GM23338 (cell line): ENCODE measurements at regions not wholly inside any gene's neighbourhood (a gene's known extent, or its start where the extent isn't known, plus 50 kb on each side); places are given as distances from the start of the nearest gene placed in this dataset.

Experiments
- ATAC-seq: fragments of 200-7000 bp; cut with Tn5 transposase; 3 replicates; pipeline ENCODE4 v1.9.1; 2020
- DNase-seq: peaks from one replicate; pipeline ENCODE4 v3.0.0-alpha.2; 2015; ENCODE audit warnings: low spot score
- H2AFZ ChIP-seq: fragments of 200-600 bp; sonication (generic); 2 replicates; pipeline ENCODE4 v1.8.0; 2016; ENCODE audit warnings: antibody characterized with exemption, mild to moderate bottlenecking, moderate library complexity
- H3F3A ChIP-seq: fragments of 200-600 bp; sonication (generic); replicated peaks from 2 replicates; pipeline ENCODE4 v1.8.0; 2017; ENCODE audit warnings: antibody characterized with exemption, mixed run types, low read depth
- H3K27ac ChIP-seq: fragments of 200-600 bp; sonication (generic); 2 replicates; pipeline ENCODE4 v1.6.1; 2016; ENCODE audit warnings: low read depth
- H3K27me3 ChIP-seq: fragments of 200-600 bp; sonication (generic); 2 replicates; pipeline ENCODE4 v1.8.0; 2016; ENCODE audit warnings: mild to moderate bottlenecking, mixed run types, moderate library complexity; ENCODE audit not compliant: insufficient read depth
- H3K36me3 ChIP-seq: fragments of 200-600 bp; sonication (generic); 2 replicates; pipeline ENCODE4 v1.8.0; 2016; ENCODE audit warnings: mild to moderate bottlenecking; ENCODE audit not compliant: insufficient read depth
- H3K4me1 ChIP-seq: fragments of 200-600 bp; sonication (generic); 2 replicates; pipeline ENCODE4 v1.8.0; 2016; ENCODE audit warnings: mild to moderate bottlenecking, moderate library complexity; ENCODE audit not compliant: insufficient read depth
- H3K4me2 ChIP-seq: fragments of 200-600 bp; sonication (generic); 2 replicates; pipeline ENCODE4 v1.7.1; 2017; ENCODE audit warnings: mixed run types
- H3K4me3 ChIP-seq: fragments of 200-600 bp; sonication (generic); 2 replicates; pipeline ENCODE4 v1.6.1; 2016; ENCODE audit warnings: mixed run types
- H3K79me2 ChIP-seq: fragments of 200-600 bp; sonication (generic); replicated peaks from 2 replicates; pipeline ENCODE4 v1.8.0; 2017; ENCODE audit warnings: mild to moderate bottlenecking; ENCODE audit not compliant: insufficient read depth
- H3K9me2 ChIP-seq: fragments of 200-600 bp; sonication (generic); 2 replicates; pipeline ENCODE4 v1.8.0; 2017; ENCODE audit not compliant: insufficient read depth
- H4K20me1 ChIP-seq: fragments of 200-600 bp; sonication (generic); replicated peaks from 2 replicates; pipeline ENCODE4 v1.8.0; 2017; ENCODE audit warnings: mild to moderate bottlenecking; ENCODE audit not compliant: insufficient read depth
- H3K27ac Mint-ChIP-seq: 2 replicates; pipeline ENCODE4 v1.8.0; 2020; ENCODE audit warnings: inconsistent platforms, mild to moderate bottlenecking, moderate library complexity, mixed read lengths
- H3K27me3 Mint-ChIP-seq: 3 replicates; pipeline ENCODE4 v1.8.0; 2022; ENCODE audit warnings: low read depth, mild to moderate bottlenecking, moderate library complexity, mixed read lengths, inconsistent platforms; ENCODE audit not compliant: insufficient read depth, poor library complexity
- H3K36me3 Mint-ChIP-seq: 3 replicates; pipeline ENCODE4 v1.8.0; 2021; ENCODE audit warnings: low read depth, mild to moderate bottlenecking, inconsistent platforms, moderate library complexity, mixed read lengths
- H3K4me1 Mint-ChIP-seq: 3 replicates; pipeline ENCODE4 v1.8.0; 2020; ENCODE audit warnings: mild to moderate bottlenecking, inconsistent platforms, mixed read lengths
- H3K4me3 Mint-ChIP-seq: 3 replicates; pipeline ENCODE4 v1.8.0; 2021; ENCODE audit warnings: moderate library complexity, mild to moderate bottlenecking, inconsistent platforms, mixed read lengths
- H3K9me3 Mint-ChIP-seq: 3 replicates; pipeline ENCODE4 v1.8.0; 2020; ENCODE audit warnings: moderate library complexity, mild to moderate bottlenecking, inconsistent platforms, mixed read lengths
- EZH2 ChIP-seq: fragments of 200-600 bp; sonication (generic); IDR thresholded peaks from one replicate; pipeline ENCODE4 v1.8.0; 2017; ENCODE audit warnings: antibody characterized with exemption, mild to moderate bottlenecking, low read depth; ENCODE audit not compliant: unreplicated experiment
- EZH2phosphoT487 ChIP-seq: fragments of 200-600 bp; sonication (generic); IDR thresholded peaks from one replicate; pipeline ENCODE4 v1.8.1; 2018; ENCODE audit warnings: antibody characterized with exemption; ENCODE audit not compliant: unreplicated experiment
- NANOG ChIP-seq: IDR thresholded peaks from 2 replicates; pipeline ENCODE4 v1.6.1; 2016; ENCODE audit warnings: antibody characterized with exemption, borderline replicate concordance
- POLR2AphosphoS5 ChIP-seq: IDR thresholded peaks from 2 replicates; pipeline ENCODE4 v1.6.1; 2016; ENCODE audit warnings: antibody characterized with exemption, low read depth
- STAT1 ChIP-seq: IDR thresholded peaks from one replicate; pipeline ENCODE4 v1.6.1; 2016; ENCODE audit warnings: antibody characterized with exemption; ENCODE audit not compliant: unreplicated experiment
- ZNF114 ChIP-seq: fragments of 250-450 bp; sonication (Bioruptor Pico); IDR thresholded peaks from 2 replicates; pipeline ENCODE4 v1.5.0; 2020; ENCODE audit warnings: mild to moderate bottlenecking, moderate library complexity
- TF ChIP-seq, protein P1 (sequence below): fragments of 250-450 bp; sonication (Bioruptor Pico); IDR thresholded peaks from 2 replicates; pipeline ENCODE4 v1.5.0; 2020; ENCODE audit warnings: mild to moderate bottlenecking, moderate library complexity
- TF ChIP-seq, protein P2 (sequence below), 2 experiments: fragments of 200-600 bp in 1 of 2; sonication (generic) in 1 of 2; conservative IDR thresholded peaks; 2 replicates each; pipeline versions ENCODE4 v1.5.1 to v1.6.1; 2016 to 2017; ENCODE audit warnings: antibody characterized with exemption in 2 of 2, low read depth in 2 of 2, mild to moderate bottlenecking in 2 of 2, moderate library complexity in 1 of 2
- TF ChIP-seq, protein P3 (sequence below): IDR thresholded peaks from one replicate; pipeline ENCODE4 v1.6.1; 2018; ENCODE audit warnings: antibody characterized with exemption; ENCODE audit not compliant: unreplicated experiment

DNA sequence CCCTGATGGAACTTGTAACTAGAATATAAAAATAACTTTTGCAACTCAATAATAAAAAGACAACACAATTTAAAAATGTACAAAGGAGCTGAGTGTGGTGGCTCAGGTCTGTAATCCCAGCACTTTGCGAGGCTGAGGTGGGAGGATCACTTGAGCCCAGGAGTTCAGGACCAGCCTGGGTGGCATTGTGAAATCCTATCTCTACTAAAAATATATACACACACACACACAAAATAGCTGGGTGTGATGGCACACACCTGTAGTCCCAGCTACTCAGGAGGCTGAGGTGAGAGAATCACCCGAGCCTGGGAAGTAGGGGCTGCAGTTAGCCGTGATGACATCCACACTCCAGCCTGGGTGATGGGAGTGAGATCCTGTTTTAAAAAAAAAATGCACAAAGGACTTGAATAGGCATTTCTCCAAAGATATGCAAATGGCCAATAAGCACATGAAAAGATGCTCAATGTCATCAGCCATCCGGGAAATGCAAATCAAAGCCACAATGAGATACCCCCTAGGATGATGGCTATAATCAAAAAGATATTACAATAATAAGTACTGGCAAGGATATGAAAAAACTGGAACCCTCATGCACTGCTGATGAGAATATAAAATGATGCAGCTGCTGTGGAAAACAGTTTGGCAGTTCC lies 59.8 kb upstream of the SEPTIN5 start (continued):
- TF ChIP-seq, protein P1, sequence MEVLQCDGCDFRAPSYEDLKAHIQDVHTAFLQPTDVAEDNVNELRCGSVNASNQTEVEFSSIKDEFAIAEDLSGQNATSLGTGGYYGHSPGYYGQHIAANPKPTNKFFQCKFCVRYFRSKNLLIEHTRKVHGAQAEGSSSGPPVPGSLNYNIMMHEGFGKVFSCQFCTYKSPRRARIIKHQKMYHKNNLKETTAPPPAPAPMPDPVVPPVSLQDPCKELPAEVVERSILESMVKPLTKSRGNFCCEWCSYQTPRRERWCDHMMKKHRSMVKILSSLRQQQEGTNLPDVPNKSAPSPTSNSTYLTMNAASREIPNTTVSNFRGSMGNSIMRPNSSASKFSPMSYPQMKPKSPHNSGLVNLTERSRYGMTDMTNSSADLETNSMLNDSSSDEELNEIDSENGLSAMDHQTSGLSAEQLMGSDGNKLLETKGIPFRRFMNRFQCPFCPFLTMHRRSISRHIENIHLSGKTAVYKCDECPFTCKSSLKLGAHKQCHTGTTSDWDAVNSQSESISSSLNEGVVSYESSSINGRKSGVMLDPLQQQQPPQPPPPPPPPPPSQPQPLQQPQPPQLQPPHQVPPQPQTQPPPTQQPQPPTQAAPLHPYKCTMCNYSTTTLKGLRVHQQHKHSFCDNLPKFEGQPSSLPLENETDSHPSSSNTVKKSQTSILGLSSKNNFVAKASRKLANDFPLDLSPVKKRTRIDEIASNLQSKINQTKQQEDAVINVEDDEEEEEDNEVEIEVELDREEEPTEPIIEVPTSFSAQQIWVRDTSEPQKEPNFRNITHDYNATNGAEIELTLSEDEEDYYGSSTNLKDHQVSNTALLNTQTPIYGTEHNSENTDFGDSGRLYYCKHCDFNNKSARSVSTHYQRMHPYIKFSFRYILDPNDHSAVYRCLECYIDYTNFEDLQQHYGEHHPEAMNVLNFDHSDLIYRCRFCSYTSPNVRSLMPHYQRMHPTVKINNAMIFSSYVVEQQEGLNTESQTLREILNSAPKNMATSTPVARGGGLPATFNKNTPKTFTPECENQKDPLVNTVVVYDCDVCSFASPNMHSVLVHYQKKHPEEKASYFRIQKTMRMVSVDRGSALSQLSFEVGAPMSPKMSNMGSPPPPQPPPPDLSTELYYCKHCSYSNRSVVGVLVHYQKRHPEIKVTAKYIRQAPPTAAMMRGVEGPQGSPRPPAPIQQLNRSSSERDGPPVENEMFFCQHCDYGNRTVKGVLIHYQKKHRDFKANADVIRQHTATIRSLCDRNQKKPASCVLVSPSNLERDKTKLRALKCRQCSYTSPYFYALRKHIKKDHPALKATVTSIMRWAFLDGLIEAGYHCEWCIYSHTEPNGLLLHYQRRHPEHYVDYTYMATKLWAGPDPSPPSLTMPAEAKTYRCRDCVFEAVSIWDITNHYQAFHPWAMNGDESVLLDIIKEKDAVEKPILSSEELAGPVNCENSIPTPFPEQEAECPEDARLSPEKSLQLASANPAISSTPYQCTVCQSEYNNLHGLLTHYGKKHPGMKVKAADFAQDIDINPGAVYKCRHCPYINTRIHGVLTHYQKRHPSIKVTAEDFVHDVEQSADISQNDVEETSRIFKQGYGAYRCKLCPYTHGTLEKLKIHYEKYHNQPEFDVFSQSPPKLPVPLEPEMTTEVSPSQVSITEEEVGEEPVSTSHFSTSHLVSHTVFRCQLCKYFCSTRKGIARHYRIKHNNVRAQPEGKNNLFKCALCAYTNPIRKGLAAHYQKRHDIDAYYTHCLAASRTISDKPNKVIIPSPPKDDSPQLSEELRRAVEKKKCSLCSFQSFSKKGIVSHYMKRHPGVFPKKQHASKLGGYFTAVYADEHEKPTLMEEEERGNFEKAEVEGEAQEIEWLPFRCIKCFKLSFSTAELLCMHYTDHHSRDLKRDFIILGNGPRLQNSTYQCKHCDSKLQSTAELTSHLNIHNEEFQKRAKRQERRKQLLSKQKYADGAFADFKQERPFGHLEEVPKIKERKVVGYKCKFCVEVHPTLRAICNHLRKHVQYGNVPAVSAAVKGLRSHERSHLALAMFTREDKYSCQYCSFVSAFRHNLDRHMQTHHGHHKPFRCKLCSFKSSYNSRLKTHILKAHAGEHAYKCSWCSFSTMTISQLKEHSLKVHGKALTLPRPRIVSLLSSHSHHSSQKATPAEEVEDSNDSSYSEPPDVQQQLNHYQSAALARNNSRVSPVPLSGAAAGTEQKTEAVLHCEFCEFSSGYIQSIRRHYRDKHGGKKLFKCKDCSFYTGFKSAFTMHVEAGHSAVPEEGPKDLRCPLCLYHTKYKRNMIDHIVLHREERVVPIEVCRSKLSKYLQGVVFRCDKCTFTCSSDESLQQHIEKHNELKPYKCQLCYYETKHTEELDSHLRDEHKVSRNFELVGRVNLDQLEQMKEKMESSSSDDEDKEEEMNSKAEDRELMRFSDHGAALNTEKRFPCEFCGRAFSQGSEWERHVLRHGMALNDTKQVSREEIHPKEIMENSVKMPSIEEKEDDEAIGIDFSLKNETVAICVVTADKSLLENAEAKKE (CRISPR knock-in tag) = no peak
- TF ChIP-seq POLR2AphosphoS5 (no peak), EZH2 (no peak), ZNF114 (CRISPR knock-in tag) (no peak), NANOG (no peak)

DNA sequence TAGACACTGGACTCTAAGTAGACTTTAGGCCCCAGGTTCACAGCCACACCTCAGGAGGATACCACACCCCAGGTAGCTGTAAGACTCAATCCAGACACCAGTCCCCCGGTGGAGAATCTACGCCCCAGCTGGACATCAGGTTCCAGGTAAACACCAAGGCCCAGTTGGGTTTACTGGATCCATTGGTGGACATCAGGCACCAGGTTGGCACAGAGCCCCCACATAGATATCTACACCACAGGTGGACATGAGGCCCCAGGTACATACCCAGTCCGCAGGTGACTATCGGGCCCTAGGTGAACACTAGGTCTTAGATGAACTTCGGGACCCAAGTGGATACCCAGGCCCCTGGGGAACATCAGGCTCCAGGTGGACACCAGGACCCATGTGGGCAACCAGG lies 58.9 kb upstream of the SEPTIN5 start:
- no peaks in the 10 kb centered on the region for H4K20me1 ChIP-seq
- no peak overlapping the region for H3K27ac Mint-ChIP-seq
- H3K79me2 ChIP-seq = no peaks in the 10 kb centered on the region
- H3K4me2 ChIP-seq = no peak overlapping the region
- no peak overlapping the region for H3K4me3 ChIP-seq
- H3K27me3 ChIP-seq = no peaks in the 10 kb centered on the region
- DNase-seq = no peak
- no peak for ATAC-seq
- peaks cover 13% of the 10 kb centered on the region for H3K4me1 Mint-ChIP-seq
- peaks cover 25% of the 10 kb centered on the region for H3K9me2 ChIP-seq
- no peak overlapping the region for H2AFZ ChIP-seq
- H3K27ac ChIP-seq = no peak overlapping the region
- no peaks in the 10 kb centered on the region; the same call in 2 of the 3 replicates for H3K36me3 Mint-ChIP-seq
- no peak overlapping the region for H3K4me3 Mint-ChIP-seq
- H3K9me3 Mint-ChIP-seq = no peaks in the 10 kb centered on the region; the same call in 2 of the 3 replicates
- peaks cover 20% of the 10 kb centered on the region for H3K4me1 ChIP-seq
- H3K36me3 ChIP-seq = no peaks in the 10 kb centered on the region
- H3K27me3 Mint-ChIP-seq = peaks cover 10% of the 10 kb centered on the region
- no peaks in the 10 kb centered on the region for H3F3A ChIP-seq
- no peak for TF ChIP-seq ZNF114 (CRISPR knock-in tag)
- TF ChIP-seq STAT1 = no peak
- no peak for TF ChIP-seq EZH2phosphoT487
- no peak for TF ChIP-seq POLR2AphosphoS5
- TF ChIP-seq, protein P2, sequence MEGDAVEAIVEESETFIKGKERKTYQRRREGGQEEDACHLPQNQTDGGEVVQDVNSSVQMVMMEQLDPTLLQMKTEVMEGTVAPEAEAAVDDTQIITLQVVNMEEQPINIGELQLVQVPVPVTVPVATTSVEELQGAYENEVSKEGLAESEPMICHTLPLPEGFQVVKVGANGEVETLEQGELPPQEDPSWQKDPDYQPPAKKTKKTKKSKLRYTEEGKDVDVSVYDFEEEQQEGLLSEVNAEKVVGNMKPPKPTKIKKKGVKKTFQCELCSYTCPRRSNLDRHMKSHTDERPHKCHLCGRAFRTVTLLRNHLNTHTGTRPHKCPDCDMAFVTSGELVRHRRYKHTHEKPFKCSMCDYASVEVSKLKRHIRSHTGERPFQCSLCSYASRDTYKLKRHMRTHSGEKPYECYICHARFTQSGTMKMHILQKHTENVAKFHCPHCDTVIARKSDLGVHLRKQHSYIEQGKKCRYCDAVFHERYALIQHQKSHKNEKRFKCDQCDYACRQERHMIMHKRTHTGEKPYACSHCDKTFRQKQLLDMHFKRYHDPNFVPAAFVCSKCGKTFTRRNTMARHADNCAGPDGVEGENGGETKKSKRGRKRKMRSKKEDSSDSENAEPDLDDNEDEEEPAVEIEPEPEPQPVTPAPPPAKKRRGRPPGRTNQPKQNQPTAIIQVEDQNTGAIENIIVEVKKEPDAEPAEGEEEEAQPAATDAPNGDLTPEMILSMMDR (conservative IDR thresholded peaks at IDR 0.05; ENCODE audit: low read depth in 2 of 2) = no peak
- TF ChIP-seq, protein P3, sequence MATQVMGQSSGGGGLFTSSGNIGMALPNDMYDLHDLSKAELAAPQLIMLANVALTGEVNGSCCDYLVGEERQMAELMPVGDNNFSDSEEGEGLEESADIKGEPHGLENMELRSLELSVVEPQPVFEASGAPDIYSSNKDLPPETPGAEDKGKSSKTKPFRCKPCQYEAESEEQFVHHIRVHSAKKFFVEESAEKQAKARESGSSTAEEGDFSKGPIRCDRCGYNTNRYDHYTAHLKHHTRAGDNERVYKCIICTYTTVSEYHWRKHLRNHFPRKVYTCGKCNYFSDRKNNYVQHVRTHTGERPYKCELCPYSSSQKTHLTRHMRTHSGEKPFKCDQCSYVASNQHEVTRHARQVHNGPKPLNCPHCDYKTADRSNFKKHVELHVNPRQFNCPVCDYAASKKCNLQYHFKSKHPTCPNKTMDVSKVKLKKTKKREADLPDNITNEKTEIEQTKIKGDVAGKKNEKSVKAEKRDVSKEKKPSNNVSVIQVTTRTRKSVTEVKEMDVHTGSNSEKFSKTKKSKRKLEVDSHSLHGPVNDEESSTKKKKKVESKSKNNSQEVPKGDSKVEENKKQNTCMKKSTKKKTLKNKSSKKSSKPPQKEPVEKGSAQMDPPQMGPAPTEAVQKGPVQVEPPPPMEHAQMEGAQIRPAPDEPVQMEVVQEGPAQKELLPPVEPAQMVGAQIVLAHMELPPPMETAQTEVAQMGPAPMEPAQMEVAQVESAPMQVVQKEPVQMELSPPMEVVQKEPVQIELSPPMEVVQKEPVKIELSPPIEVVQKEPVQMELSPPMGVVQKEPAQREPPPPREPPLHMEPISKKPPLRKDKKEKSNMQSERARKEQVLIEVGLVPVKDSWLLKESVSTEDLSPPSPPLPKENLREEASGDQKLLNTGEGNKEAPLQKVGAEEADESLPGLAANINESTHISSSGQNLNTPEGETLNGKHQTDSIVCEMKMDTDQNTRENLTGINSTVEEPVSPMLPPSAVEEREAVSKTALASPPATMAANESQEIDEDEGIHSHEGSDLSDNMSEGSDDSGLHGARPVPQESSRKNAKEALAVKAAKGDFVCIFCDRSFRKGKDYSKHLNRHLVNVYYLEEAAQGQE = no peak
